GM20000 (cell line): ENCODE measurements at regions not wholly inside any gene's neighbourhood (a gene's known extent, or its start where the extent isn't known, plus 50 kb on each side); places are given as distances from the start of the nearest gene placed in this dataset.
"Not testable (repeated sequence)": the region's sequence is repeated elsewhere in the genome, so short reads cannot be mapped to it uniquely, and the experiment has no call there.

ENCODE experiments used
- DNase-seq: peaks from one replicate; pipeline ENCODE4 v3.0.0; 2012; ENCODE audit warnings: low spot score
- TF ChIP-seq, protein P1 (sequence below): IDR thresholded peaks from 2 replicates; pipeline ENCODE4 v1.5.1; 2012; ENCODE audit warnings: mild to moderate bottlenecking, control low read depth; ENCODE audit errors: extremely low read depth, missing control alignments

DNA sequence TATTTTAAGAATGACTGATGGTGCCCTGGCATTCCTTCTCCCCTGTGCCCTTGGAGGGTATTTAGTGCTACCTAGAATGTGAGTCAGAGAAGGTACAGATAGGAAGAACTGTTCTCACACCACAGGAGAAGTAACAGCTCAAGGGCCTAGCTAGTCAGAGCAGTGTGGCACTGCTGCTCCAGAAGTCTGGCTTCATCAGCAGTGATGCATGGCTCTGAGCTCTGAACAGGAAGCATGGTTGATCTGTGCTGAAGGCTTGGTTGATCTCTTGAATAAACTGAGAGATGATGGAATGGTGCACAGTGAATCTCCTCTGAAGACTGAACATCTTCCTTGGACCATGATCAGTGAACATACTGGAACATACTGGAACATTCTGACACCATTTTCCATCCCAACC lies 425.3 kb upstream of the SLC35B3 start:
- TF ChIP-seq, protein P1, sequence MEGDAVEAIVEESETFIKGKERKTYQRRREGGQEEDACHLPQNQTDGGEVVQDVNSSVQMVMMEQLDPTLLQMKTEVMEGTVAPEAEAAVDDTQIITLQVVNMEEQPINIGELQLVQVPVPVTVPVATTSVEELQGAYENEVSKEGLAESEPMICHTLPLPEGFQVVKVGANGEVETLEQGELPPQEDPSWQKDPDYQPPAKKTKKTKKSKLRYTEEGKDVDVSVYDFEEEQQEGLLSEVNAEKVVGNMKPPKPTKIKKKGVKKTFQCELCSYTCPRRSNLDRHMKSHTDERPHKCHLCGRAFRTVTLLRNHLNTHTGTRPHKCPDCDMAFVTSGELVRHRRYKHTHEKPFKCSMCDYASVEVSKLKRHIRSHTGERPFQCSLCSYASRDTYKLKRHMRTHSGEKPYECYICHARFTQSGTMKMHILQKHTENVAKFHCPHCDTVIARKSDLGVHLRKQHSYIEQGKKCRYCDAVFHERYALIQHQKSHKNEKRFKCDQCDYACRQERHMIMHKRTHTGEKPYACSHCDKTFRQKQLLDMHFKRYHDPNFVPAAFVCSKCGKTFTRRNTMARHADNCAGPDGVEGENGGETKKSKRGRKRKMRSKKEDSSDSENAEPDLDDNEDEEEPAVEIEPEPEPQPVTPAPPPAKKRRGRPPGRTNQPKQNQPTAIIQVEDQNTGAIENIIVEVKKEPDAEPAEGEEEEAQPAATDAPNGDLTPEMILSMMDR = no peak
- DNase-seq = no peak

DNA sequence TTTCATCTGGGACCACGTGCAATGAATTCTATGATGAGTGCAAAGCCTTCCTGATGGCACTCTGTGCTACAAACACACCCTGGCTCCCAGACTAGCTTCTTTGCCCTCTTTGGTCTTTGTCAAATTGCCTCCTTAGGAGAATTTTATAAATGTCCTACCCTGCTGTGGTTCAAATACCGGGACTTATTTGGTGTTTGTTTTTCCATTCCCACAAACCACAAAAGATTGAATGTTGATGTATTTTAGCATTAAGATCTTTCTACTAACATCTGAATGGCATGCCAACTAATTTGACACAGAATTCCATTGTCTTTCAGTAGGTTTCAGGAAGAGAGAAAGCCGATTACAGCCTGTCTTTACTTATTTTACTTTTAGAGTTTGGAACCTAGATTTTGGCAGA lies 424.2 kb upstream of the SLC35B3 start:
- TF ChIP-seq, protein P1 = no peak
- DNase-seq = no peak

DNA sequence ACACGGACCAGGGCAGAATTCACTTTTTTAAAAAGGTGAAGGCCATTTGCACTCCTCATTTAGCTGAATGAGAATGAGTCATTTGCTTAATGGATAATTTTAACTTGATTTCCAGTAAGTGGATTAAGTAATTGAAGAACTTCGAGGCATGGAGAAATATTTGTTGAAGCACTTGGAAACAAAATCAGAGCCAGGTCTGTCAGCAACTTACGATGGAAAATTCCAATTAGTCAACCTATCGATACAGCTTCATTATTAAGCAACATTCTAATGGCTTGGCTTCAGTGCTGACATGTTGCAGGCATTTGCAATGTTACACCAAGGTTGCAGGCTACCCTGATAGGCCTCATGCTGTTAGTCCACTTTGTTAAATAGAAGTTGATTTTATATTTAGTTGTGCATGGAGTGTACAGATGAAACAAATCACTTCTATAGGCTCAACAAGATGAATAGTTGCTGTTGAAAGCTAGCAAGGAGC lies 423.5 kb upstream of the SLC35B3 start:
- DNase-seq = no peak
- TF ChIP-seq, protein P1 = no peak

DNA sequence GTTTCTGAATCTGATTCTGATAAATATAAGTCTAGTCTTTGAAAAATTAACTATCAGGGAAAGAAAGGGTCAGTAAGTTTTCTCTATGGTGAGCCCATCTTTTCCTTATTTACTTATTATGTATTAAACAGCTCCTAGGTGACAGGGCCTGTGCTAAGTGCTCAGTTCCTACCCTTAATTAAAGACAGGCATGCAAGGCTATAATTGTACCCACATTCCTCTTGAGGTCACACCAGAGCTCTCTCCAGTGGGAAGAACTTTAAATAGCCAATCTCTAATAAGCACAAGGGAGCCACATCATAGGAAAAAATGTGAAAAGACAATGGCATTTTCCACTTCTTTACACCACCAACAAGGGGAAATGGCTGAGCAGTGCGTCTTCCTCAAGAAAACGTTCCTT lies 421.8 kb upstream of the SLC35B3 start:
- TF ChIP-seq, protein P1 = no peak
- no peak for DNase-seq

DNA sequence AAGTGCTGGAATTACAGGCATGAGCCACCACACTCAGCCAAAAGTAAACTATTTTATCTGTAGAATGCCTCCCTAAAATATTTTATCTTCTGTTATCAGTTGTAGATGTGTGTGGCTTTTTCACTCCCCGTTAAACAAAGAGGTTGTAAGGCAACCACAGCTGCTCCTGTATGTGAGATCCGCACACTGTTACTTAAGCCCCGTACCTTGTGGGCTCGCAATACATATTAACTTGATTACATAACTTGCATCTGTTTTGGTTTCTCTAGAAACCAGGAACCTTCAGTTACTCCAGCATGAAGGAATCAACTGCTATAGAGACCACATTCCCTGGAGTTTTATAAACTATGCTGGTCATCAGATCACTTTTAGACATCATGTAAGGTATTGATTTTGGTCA lies 420.1 kb upstream of the SLC35B3 start:
- no peak for DNase-seq
- TF ChIP-seq, protein P1 = no peak

DNA sequence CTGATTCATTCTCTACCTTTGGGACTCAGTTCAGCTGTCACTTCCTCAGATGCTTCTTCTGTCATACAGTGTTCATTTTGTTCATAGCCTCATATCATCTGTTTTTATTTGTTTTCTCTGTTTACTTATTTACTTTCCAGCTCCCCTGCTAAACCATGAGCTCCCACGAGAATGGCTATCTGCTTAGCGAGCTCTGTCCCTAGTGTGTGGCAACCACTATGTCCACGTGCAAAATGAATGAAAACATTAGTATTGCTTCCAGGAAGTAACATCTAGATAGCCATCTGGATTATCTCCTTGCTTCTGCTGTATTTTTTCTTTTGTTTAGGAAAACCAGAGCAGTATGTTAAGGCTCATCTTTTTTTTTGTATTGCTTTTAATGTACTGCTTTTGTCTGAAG lies 417.0 kb upstream of the SLC35B3 start:
- no peak for DNase-seq
- TF ChIP-seq, protein P1 = no peak

DNA sequence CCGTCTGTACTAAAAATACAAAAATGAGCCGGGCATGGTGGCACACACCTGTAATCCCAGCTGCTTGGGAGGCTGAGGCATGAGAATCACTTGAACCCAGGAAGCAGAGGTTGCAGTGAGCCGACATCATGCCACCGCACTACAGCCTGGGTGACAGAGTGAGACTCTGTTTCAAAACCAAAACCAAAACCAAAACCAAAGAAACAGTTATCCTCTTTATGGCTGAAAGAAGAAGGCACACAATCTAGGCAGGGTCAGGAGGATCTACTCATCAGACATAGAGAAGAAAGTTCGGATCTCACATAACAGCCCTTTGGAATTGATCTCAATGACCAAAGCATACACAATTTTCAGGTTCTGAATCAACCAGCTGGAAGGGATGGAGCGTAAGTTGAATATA lies 411.3 kb upstream of the SLC35B3 start:
- not testable (repeated sequence) for DNase-seq

DNA sequence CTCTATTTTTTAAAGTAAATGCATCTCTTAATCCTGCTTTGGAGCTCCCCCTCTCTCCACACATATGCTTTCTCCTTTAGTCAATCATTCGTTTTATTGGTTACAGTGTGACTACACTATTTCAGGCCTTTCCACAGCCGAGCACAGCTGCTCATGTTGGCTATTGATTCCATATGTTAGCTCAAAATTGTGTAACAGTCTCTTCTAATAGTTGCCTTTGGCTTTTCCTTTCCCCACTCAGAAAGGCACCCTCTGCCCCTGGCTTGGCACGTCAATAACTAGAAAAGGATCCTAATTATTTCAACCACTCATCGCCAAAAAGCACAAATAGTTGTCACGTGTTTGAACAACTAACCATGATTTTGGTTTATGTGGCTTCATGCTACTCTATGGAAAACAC lies 410.3 kb upstream of the SLC35B3 start:
- TF ChIP-seq, protein P1 = no peak
- no peak for DNase-seq
